Endothelial cell of umbilical vein (primary cell): ENCODE measurements at regions not wholly inside any gene's neighbourhood (a gene's known extent, or its start where the extent isn't known, plus 50 kb on each side); places are given as distances from the start of the nearest gene placed in this dataset.

Experiments used
- BruUV-seq: library from RNA; stranded (reverse); fragments of 400-500 nt; replicated peaks from 2 replicates; lab custom pipeline; 2021; lab: Mats Ljungman, UMichigan
- CTCF ChIA-PET: fragments of 300-600, 350-600 bp; sonication (Branson Sonifier 250); formaldehyde crosslinking; loops from one replicate; lab custom pipeline; 2021; ENCODE audit warnings: antibody characterized with exemption, inconsistent platforms; lab: Charles Lee
- POLR2A ChIA-PET: fragments of 300-600, 350-600 bp; sonication (Branson Sonifier 250); formaldehyde crosslinking; loops from one replicate; lab custom pipeline; 2021; ENCODE audit warnings: antibody characterized with exemption, inconsistent platforms; lab: Charles Lee
- DNase-seq: peaks from one replicate; pipeline ENCODE4 v3.0.0-alpha.2; 2011; ENCODE audit warnings: low read depth, low spot score
- FAIRE-seq: peaks from 2 replicates; lab custom pipeline; 2011; peaks lifted over from hg19 to GRCh38; lab: Jason Lieb, UNC
- H2AFZ ChIP-seq: 2 replicates; pipeline ENCODE4 v1.6.0; 2012; ENCODE audit warnings: low read depth, low read length, control low read depth, inconsistent platforms
- H3K27ac ChIP-seq: 2 replicates; pipeline ENCODE4 v1.5.1; 2011; ENCODE audit warnings: low read depth, mild to moderate bottlenecking, control low read depth, low read length, moderate library complexity; ENCODE audit not compliant: insufficient read depth
- H3K27me3 ChIP-seq, 2 experiments: 2 replicates each; pipeline versions ENCODE4 v1.6.0 to v1.6.1; 2011; ENCODE audit warnings: low read length in 2 of 2, mixed read lengths in 1 of 2; ENCODE audit not compliant: control insufficient read depth in 2 of 2, insufficient read depth in 2 of 2
- H3K36me3 ChIP-seq, 2 experiments: 2 replicates in 1 of 2; 3 replicates in 1 of 2; pipeline ENCODE4 v1.5.1; 2011; ENCODE audit warnings: low read length in 2 of 2, mild to moderate bottlenecking in 1 of 2, moderate library complexity in 1 of 2; ENCODE audit not compliant: control insufficient read depth in 2 of 2, insufficient read depth in 2 of 2; ENCODE audit errors: extremely low read depth in 1 of 2
- H3K4me1 ChIP-seq: 3 replicates; pipeline ENCODE4 v1.5.1; 2011; ENCODE audit warnings: mild to moderate bottlenecking, low read length; ENCODE audit not compliant: control insufficient read depth, insufficient read depth; ENCODE audit errors: extremely low read depth
- H3K4me2 ChIP-seq: 2 replicates; pipeline ENCODE4 v1.6.1; 2011; ENCODE audit warnings: low read length, control low read depth, mixed read lengths; ENCODE audit not compliant: insufficient read depth
- H3K4me3 ChIP-seq, 3 experiments: fragments of 200-600 bp in 1 of 3; sonication (generic), shearing (Covaris generic) in 1 of 3; replicated peaks in 1 of 3; 2 replicates each; pipeline ENCODE4 v1.5.1; 2011 to 2016; ENCODE audit warnings: control low read depth in 3 of 3, low read length in 3 of 3, mild to moderate bottlenecking in 2 of 3, inconsistent platforms in 1 of 3, low read depth in 1 of 3, moderate library complexity in 1 of 3; ENCODE audit not compliant: insufficient read depth in 1 of 3
- H3K79me2 ChIP-seq: 2 replicates; pipeline ENCODE4 v1.6.0; 2012; ENCODE audit warnings: low read length, inconsistent platforms; ENCODE audit not compliant: control insufficient read depth, insufficient read depth
- H3K9ac ChIP-seq: replicated peaks from 2 replicates; pipeline ENCODE3; 2011; ENCODE audit warnings: low read length, control low read depth; ENCODE audit not compliant: insufficient read depth; ENCODE audit errors: extremely low read depth
- H3K9me1 ChIP-seq: replicated peaks from 3 replicates; pipeline ENCODE4 v1.6.0; 2011; ENCODE audit warnings: mild to moderate bottlenecking, low read length; ENCODE audit not compliant: control insufficient read depth, insufficient read depth; ENCODE audit errors: extremely low read depth
- H3K9me3 ChIP-seq: replicated peaks from 2 replicates; pipeline ENCODE4 v1.5.1; 2012; ENCODE audit warnings: low read length, inconsistent platforms; ENCODE audit not compliant: control insufficient read depth, insufficient read depth
- H4K20me1 ChIP-seq: replicated peaks from 2 replicates; pipeline ENCODE3; 2011; ENCODE audit warnings: mild to moderate bottlenecking, low read length; ENCODE audit not compliant: control insufficient read depth, insufficient read depth; ENCODE audit errors: extremely low read depth
- EZH2 ChIP-seq: IDR thresholded peaks from 2 replicates; pipeline ENCODE4 v1.6.1; 2012; ENCODE audit warnings: borderline replicate concordance, low read depth, mild to moderate bottlenecking, moderate library complexity, low read length, inconsistent platforms; ENCODE audit not compliant: severe bottlenecking
- FOS ChIP-seq: IDR thresholded peaks from 2 replicates; pipeline ENCODE4 v1.6.1; 2011; ENCODE audit warnings: mild to moderate bottlenecking, low read length, moderate library complexity, borderline replicate concordance; ENCODE audit not compliant: insufficient read depth
- GATA2 ChIP-seq: IDR thresholded peaks from 2 replicates; pipeline ENCODE4 v1.7.0; 2011; ENCODE audit warnings: low read depth, mild to moderate bottlenecking, moderate library complexity, mixed read lengths, low read length; ENCODE audit not compliant: insufficient read length, insufficient read depth
- JUN ChIP-seq: IDR thresholded peaks from 2 replicates; pipeline ENCODE4 v1.6.1; 2011; ENCODE audit warnings: borderline replicate concordance, low read depth; ENCODE audit not compliant: insufficient read length, insufficient read depth
- MYC ChIP-seq: IDR thresholded peaks from one replicate; pipeline ENCODE4 v1.6.1; 2011; ENCODE audit warnings: mild to moderate bottlenecking, low read depth, low read length
- POLR2A ChIP-seq: IDR thresholded peaks from 2 replicates; pipeline ENCODE4 v1.6.1; 2012; ENCODE audit warnings: low read depth, mild to moderate bottlenecking, control low read depth, low read length
- POLR2AphosphoS5 ChIP-seq: IDR thresholded peaks from 2 replicates; pipeline ENCODE4 v1.6.1; 2012; ENCODE audit warnings: low read depth, mild to moderate bottlenecking, control low read depth, low read length, moderate library complexity; ENCODE audit not compliant: insufficient read depth
- dilution Hi-C: fragments of 300-500 bp; cut with MboI; formaldehyde crosslinking; loops from one replicate; pipeline ENCODE4 v1.15.0; 2019; ENCODE audit warnings: low sequenced_read_pairs; ENCODE audit not compliant: extremely low pct_ligation_motif_present
- intact Hi-C: fragments of 100-400 bp; cut with micrococcal nuclease; formaldehyde crosslinking; loops from one replicate; pipeline ENCODE4 v1.10.0; 2022
- TF ChIP-seq, protein P1 (sequence below): IDR thresholded peaks from 2 replicates; pipeline ENCODE4 v1.6.1; 2011; ENCODE audit not compliant: insufficient read depth, insufficient read length
- TF ChIP-seq, protein P2 (sequence below), 2 donors: IDR thresholded peaks; 1 replicate in 1 of 2; 2 replicates in 1 of 2; pipeline ENCODE4 v1.5.1; 2011; ENCODE audit warnings: low read length in 2 of 2, mild to moderate bottlenecking in 2 of 2, moderate library complexity in 2 of 2, control low read depth in 1 of 2, inconsistent platforms in 1 of 2, low read depth in 1 of 2; ENCODE audit not compliant: insufficient read depth in 1 of 2; ENCODE audit errors: extremely low read depth in 1 of 2

DNA sequence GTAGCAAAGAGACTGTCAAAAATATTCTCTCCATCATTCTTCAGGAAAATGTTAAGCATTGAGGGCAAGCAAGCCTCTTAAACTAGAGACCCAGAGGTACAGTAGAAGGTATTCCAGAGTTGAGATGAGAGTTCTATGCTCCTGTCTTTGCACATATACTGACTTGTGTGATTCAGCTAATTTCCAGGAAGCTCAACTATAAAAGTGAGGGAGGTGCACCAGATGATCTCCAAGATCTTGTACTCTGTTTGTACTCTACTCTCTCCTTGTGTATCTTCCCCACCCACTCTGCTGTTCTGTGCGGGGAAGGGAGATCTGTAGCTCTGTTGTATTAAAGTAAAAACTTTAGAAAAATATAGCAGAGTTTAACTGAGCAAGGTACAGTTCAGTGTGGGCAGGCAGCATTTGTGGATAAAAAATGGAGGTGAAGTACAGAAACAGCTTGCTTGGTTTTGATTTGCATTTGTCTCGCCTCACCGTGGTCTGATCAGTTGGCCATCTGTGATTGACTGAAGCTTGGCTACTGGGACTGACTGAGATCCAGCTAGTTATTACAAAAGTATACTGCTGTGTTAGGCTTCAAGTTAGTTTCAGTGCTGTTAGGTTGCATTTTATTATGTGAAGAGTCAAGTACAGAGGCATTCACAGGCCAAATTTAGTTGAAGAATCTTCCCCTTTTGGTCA is 463.1 kb upstream of the GOLIM4 start:
- TF ChIP-seq, protein P1, sequence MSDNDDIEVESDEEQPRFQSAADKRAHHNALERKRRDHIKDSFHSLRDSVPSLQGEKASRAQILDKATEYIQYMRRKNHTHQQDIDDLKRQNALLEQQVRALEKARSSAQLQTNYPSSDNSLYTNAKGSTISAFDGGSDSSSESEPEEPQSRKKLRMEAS: no peak
- TF ChIP-seq JUN (no peak), MYC (no peak)
- Histone ChIP-seq H3K27ac (no peak overlapping the region), H3K4me2 (no peak overlapping the region), H3K79me2 (no peaks in the 10 kb centered on the region), H3K36me3 (no peaks in the 10 kb centered on the region), H4K20me1 (no peaks in the 10 kb centered on the region), H3K9me1 (no peaks in the 10 kb centered on the region), H2AFZ (no peak overlapping the region), H3K4me3 (no peak overlapping the region), H3K9me3 (no peaks in the 10 kb centered on the region), H3K9ac (no peak overlapping the region), H3K27me3 (no peaks in the 10 kb centered on the region), H3K4me1 (no peaks in the 10 kb centered on the region)
- POLR2A ChIA-PET: no interaction called here
- intact Hi-C loops (no loop called here), dilution Hi-C loops (no loop called here)
- no TSS peak for BruUV-seq
- DNase-seq (no peak), FAIRE-seq (no peak)
- CTCF ChIA-PET: interaction anchor here (0.9 to 2.4 kb wide), 3 partner anchors 9 to 288 kb away, joined by 3 to 17 read pairs (median 3); no protein-coding TSS in a partner anchor

DNA sequence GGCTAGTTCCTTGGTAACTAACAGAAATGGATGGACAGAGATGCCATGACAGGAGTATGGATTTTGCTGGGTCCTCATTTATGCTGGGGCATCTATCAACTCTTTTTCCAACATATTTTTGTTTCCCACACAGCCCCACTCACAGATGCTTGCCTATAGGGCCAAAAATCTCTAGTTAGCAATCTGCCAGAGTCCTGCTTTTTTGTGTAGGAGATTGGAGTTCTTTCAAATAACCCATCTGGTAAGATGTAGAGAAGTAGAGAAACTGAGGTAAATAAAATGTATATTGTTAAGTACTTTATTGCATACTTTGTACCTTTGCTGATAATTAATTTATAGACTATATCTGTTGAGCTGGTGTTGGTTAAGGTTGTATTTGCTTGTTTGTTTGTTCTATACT is 456.5 kb upstream of the GOLIM4 start:
- Histone ChIP-seq H3K36me3 (no peaks in the 10 kb centered on the region), H3K4me3 (no peak overlapping the region), H3K9ac (no peak overlapping the region), H3K27me3 (no peaks in the 10 kb centered on the region), H3K9me3 (no peaks in the 10 kb centered on the region), H3K4me1 (no peaks in the 10 kb centered on the region), H4K20me1 (no peaks in the 10 kb centered on the region), H3K9me1 (no peaks in the 10 kb centered on the region), H3K4me2 (no peak overlapping the region), H3K27ac (no peak overlapping the region), H2AFZ (no peak overlapping the region), H3K79me2 (no peaks in the 10 kb centered on the region)
- intact Hi-C loops (no loop called here), dilution Hi-C loops (no loop called here)
- ChIA-PET POLR2A (no interaction called here), CTCF (interaction anchor here (1.0 kb wide), 1 partner anchor 295 kb away, joined by 4 read pairs; no protein-coding TSS in a partner anchor)
- DNase-seq: no peak
- no peak for FAIRE-seq
- BruUV-seq: no TSS peak
- TF ChIP-seq MYC (no peak), POLR2A (no peak), FOS (no peak), GATA2 (no peak), POLR2AphosphoS5 (no peak), JUN (no peak), EZH2 (no peak)
- TF ChIP-seq, protein P2, sequence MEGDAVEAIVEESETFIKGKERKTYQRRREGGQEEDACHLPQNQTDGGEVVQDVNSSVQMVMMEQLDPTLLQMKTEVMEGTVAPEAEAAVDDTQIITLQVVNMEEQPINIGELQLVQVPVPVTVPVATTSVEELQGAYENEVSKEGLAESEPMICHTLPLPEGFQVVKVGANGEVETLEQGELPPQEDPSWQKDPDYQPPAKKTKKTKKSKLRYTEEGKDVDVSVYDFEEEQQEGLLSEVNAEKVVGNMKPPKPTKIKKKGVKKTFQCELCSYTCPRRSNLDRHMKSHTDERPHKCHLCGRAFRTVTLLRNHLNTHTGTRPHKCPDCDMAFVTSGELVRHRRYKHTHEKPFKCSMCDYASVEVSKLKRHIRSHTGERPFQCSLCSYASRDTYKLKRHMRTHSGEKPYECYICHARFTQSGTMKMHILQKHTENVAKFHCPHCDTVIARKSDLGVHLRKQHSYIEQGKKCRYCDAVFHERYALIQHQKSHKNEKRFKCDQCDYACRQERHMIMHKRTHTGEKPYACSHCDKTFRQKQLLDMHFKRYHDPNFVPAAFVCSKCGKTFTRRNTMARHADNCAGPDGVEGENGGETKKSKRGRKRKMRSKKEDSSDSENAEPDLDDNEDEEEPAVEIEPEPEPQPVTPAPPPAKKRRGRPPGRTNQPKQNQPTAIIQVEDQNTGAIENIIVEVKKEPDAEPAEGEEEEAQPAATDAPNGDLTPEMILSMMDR (IDR thresholded peaks at IDR 0.05; ENCODE audit: extremely low read depth in 1 of 2, insufficient read depth in 1 of 2, low read depth in 1 of 2, low read length in 2 of 2): no peak
- TF ChIP-seq, protein P1: no peak
